ENCODE measurements at regions not wholly inside any gene's neighbourhood (a gene's known extent, or its start where the extent isn't known, plus 50 kb on each side); places are given as distances from the start of the nearest gene placed in this dataset.

DNA sequence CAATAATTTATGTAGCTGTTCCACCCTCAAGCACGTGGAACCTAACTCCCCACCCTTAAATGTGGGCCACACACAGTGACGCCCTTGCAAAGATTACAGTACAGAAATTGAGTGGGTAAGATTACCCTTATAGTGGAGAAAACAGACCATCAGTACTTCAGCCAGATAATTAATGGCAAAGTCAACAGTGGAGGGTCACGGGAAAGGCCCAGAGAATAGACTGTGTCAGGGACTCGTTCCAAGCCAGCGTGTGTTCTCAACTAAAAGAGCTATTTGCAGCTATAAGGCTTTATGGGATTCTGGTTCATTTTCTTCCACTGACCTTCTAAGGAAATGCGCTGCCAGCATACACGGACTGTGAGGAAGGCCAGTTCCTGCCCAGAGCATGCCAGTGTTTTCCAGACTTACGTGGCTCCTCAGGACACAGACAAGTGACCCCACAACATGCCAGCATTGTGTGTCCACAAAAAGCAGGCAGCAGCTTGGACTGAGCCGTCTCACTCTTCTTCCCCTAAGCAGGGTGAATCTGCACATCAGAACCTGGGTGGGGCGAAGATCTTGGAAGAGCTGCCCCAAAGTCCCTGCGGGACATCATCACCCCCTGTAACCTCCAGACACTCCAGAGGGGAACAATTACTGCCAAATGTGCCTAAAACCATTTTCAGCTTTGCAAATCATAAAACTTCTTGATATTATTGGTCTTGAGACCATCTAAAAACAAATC is 428.5 kb downstream of the OCA2 start:
- DNase-seq = peak; percentile 41

DNA sequence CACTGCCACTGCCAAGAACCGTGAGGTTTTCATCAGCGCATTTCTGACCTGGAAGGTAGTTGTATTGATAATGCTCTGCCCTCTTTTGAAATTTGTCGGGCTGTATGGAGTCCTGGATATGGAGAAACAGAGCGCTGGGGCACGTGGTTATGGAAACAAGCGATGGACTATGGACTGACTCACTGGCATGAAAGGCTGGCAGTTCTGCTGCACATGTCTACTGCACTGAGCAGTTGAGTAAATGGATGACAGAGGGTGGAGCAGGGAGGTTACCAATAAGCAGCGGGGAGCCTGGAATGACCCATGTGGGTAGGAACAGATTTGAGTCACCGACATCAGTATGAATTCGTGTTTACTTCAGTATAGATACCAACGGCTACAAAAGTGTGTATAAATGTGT is 429.5 kb downstream of the OCA2 start:
- no peak for DNase-seq

- no peak for DNase-seq
These were observed 430.5 kb downstream of the OCA2 start for GRCh38 chr15:27668471-27669220.

DNA sequence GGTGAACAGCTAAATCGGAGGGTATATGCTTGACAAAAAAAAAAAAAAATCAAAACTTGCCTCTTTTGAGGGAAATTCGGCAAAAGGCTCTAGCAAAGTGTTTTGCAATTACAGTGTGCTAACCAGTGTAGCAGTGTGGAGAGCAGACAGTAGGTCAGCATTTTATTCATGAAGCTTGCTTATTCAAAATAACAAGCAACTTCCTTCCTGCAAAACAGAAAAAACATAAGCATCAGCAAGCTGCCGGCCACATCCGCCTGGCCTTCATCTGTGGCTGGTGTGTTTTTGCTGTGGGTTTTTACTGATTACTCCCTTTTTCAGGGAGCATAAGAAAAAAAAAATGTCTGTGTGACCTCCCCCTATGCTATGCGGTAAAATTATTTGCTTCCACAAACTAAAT is 434.1 kb downstream of the OCA2 start:
- no peak for DNase-seq

- DNase-seq = no peak
These were observed 436.2 kb downstream of the OCA2 start for GRCh38 chr15:27662892-27663291.

DNA sequence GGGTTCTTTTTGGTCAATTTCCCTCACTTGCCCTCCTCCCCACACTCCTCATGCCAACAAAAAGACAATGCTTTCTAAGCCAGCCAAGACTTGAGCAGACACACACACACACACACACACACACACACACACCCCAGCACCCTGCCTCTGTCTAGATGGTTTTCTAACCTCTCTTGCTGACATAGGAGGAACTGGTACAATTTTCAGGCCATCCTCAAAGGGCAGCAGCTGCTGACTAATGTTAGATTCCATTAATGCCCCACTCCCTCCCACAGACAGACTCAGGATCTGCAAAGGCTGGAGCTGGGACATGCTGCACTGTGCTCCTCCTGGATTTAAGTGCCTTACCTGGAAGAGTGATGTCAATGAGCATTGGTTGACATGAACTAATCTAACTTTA is 438.4 kb downstream of the OCA2 start:
- no peak for DNase-seq

GRCh38 chr15:27656296-27656987 is 442.7 kb downstream of the OCA2 start:
- no peak for DNase-seq

GRCh38 chr15:27655056-27655455 is 444.1 kb downstream of the OCA2 start:
- no peak for DNase-seq

GRCh38 chr15:27650244-27650643 is 448.9 kb downstream of the OCA2 start:
- no peak for DNase-seq

- no peak for DNase-seq
These were observed 450.8 kb downstream of the OCA2 start for GRCh38 chr15:27648359-27648758.

- DNase-seq = no peak
These were observed 452.6 kb downstream of the OCA2 start for GRCh38 chr15:27646531-27646930.

GRCh38 chr15:27645672-27646071 is 453.4 kb downstream of the OCA2 start:
- DNase-seq = no peak

- DNase-seq = no peak
These were observed 456.1 kb downstream of the OCA2 start for GRCh38 chr15:27642981-27643380.

- no peak for DNase-seq
These were observed 459.5 kb downstream of the OCA2 start for GRCh38 chr15:27639595-27639994.

- no peak for DNase-seq
These were observed 460.2 kb downstream of the OCA2 start for GRCh38 chr15:27638958-27639357.

DNA sequence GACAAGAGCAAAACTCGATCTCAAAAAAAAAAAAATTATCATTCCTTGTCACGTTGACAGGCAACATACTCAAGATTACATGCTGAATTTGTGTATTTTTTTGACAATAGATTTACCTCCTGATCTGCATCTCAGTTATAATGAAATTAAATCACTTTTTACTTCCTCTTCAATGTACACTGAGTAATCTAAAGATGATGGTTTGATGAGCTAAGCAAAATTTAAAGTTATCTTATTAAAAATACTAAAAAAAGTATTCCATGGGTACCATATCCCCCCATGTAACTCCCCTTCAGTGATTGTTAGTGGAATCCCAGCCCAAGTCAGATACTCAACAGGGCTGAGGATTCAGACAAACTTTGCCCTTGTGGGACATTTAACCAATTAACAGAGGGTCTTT is 463.2 kb downstream of the OCA2 start:
- no peak for DNase-seq

- DNase-seq = no peak
These were observed 470.6 kb downstream of the OCA2 start for GRCh38 chr15:27628486-27628885.

- no peak for DNase-seq
These were observed 471.5 kb downstream of the OCA2 start for GRCh38 chr15:27627623-27628022.

DNA sequence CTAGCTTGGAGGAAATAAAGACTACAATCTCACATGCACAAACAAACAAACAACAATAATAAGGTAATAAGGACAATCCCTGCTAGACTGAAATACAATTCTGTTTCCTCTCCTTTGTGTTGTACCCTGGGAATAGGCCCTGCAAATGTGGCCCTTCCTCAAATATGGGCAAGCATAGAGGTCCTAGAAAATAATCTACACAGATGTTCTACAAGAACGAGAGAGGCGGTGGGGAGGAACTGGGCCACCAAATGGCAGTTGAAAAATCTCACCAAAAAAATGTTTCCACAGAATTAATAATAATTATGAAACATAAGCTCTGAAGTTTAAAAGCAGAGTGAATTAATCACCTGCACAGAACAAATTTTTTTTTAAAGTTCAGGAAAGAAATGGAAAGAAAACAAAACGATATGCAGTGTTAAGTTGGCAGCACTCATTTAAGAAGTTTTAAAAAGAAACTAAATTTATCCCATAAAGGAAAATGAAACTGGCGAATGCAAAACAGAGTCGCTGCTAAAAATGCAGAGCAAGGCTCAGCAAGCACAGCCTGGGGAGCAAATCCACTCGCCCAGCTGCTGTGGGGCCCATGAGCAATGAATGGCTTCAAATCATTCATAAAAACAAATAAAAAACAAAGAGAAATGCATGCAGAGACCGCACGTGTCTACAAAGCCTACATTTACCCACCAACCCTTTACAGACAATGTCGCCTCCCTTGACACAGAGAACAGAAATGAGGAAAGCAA is 475.4 kb downstream of the OCA2 start:
- DNase-seq = no peak

GRCh38 chr15:27623149-27623548 is 476.0 kb downstream of the OCA2 start:
- no peak for DNase-seq

- no peak for DNase-seq
These were observed 476.7 kb downstream of the OCA2 start for GRCh38 chr15:27622371-27622770.

GRCh38 chr15:27619204-27619603 is 479.9 kb downstream of the OCA2 start:
- DNase-seq = no peak

- DNase-seq = no peak
These were observed 482.1 kb downstream of the OCA2 start for GRCh38 chr15:27617013-27617412.

All from right hindlimb (tissue), 1 donor.